GM19372 (cell line): ENCODE measurements at regions not wholly inside any gene's neighbourhood (a gene's known extent, or its start where the extent isn't known, plus 50 kb on each side); places are given as distances from the start of the nearest gene placed in this dataset.

Experiments
- ATAC-seq: cut with Tn5 transposase; IDR thresholded peaks from one replicate; pipeline ENCODE4 v1.9.1; 2021; ENCODE audit warnings: mild to moderate bottlenecking, low read depth, moderate library complexity; ENCODE audit not compliant: unreplicated experiment

GRCh38 chr4:96093563-96093962 is 253.7 kb downstream of the PDHA2 start:
- ATAC-seq: no peak

- ATAC-seq: no peak
Observed at GRCh38 chr4:96094183-96094582, 254.3 kb downstream of the PDHA2 start.

GRCh38 chr4:96097040-96097607 is 257.2 kb downstream of the PDHA2 start:
- no peak for ATAC-seq

GRCh38 chr4:96097693-96098092 is 257.8 kb downstream of the PDHA2 start:
- ATAC-seq: no peak

- ATAC-seq: no peak
Observed at GRCh38 chr4:96099031-96099430, 259.1 kb downstream of the PDHA2 start.

- ATAC-seq: no peak
Observed at GRCh38 chr4:96102541-96103026, 262.7 kb downstream of the PDHA2 start.

- ATAC-seq: no peak
Observed at GRCh38 chr4:96103086-96103485, 263.2 kb downstream of the PDHA2 start.

GRCh38 chr4:96108146-96108545 is 268.3 kb downstream of the PDHA2 start:
- ATAC-seq: no peak

- ATAC-seq: no peak
Observed at GRCh38 chr4:96112631-96113030, 272.7 kb downstream of the PDHA2 start.

- ATAC-seq: no peak
Observed at GRCh38 chr4:96120206-96120605, 280.3 kb downstream of the PDHA2 start.

GRCh38 chr4:96126227-96126626 is 286.3 kb downstream of the PDHA2 start:
- ATAC-seq: no peak

GRCh38 chr4:96131186-96131585 is 291.3 kb downstream of the PDHA2 start:
- ATAC-seq: no peak

- no peak for ATAC-seq
Observed at GRCh38 chr4:96134806-96135205, 294.9 kb downstream of the PDHA2 start.

GRCh38 chr4:96136056-96136455 is 296.2 kb downstream of the PDHA2 start:
- no peak for ATAC-seq

- ATAC-seq: no peak
Observed at GRCh38 chr4:96139251-96139929, 299.5 kb downstream of the PDHA2 start.

- no peak for ATAC-seq
Observed at GRCh38 chr4:96145601-96146000, 305.7 kb downstream of the PDHA2 start.

GRCh38 chr4:96146686-96147085 is 306.8 kb downstream of the PDHA2 start:
- ATAC-seq: no peak

GRCh38 chr4:96149894-96150293 is 310.0 kb downstream of the PDHA2 start:
- ATAC-seq: no peak

GRCh38 chr4:96150466-96150865 is 310.6 kb downstream of the PDHA2 start:
- ATAC-seq: no peak

- no peak for ATAC-seq
Observed at GRCh38 chr4:96152824-96153223, 312.9 kb downstream of the PDHA2 start.

- no peak for ATAC-seq
Observed at GRCh38 chr4:96154676-96155075, 314.8 kb downstream of the PDHA2 start.

- ATAC-seq: no peak
Observed at GRCh38 chr4:96162636-96163035, 322.7 kb downstream of the PDHA2 start.
